ENCODE measurements at regions not wholly inside any gene's neighbourhood (a gene's known extent, or its start where the extent isn't known, plus 50 kb on each side); places are given as distances from the start of the nearest gene placed in this dataset.

GRCh38 chr18:44265437-44265836 is 415.3 kb upstream of the SETBP1 start:
- TF ChIP-seq EZH2 (IDR thresholded peaks at IDR 0.05; ENCODE audit: low read length): no peak
- no peak for TF ChIP-seq CTCF (optimal IDR thresholded peaks at IDR 0.05 in 1 of 3, IDR thresholded peaks at IDR 0.05 in 1 of 3, conservative IDR thresholded peaks at IDR 0.05 in 1 of 3; ENCODE audit: extremely low read depth in 1 of 3, insufficient read depth in 2 of 3, low read length in 3 of 3)

Measured in keratinocyte (primary cell).